ENCODE measurements at regions not wholly inside any gene's neighbourhood (a gene's known extent, or its start where the extent isn't known, plus 50 kb on each side); places are given as distances from the start of the nearest gene placed in this dataset.

- Mint-ChIP-seq H3K4me3 (no peak overlapping the region), H3K27me3 (ENCODE audit: low read depth) (peaks cover 7% of the 10 kb centered on the region)
- intact Hi-C loops (cut with micrococcal nuclease), result no loop called here
These were observed 66.2 kb downstream of the FZD4 start for GRCh38 chr11:86889001-86889341.

DNA sequence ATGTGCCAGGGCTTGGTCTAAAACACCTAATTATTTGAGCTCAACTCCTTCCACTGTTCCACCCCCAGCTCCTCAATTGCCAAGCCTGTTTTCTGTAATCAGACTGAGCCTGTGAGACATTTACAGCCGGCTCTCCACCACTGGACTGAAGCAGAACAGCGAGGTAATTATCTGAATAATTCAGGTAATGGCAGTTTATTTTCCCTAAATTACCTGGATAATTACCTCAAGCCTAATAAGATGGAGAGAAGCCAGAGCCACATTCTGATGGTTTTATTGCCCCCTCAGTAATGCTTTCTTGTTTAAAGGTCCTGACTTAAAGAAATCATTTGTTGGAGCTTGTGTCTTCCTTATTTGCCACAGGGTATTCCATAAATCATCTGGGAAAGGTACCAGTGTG lies 64.2 kb downstream of the FZD4 start:
- H3K27me3 Mint-ChIP-seq (ENCODE audit: low read depth), result peaks cover 5% of the 10 kb centered on the region
- H3K27ac Mint-ChIP-seq, result no peak overlapping the region
- H3K36me3 Mint-ChIP-seq (ENCODE audit: low read depth), result no peaks in the 10 kb centered on the region
- H3K4me3 Mint-ChIP-seq, result no peak overlapping the region
- intact Hi-C loops (cut with micrococcal nuclease), result no loop called here
- DNase-seq, result no peak
- no peaks in the 10 kb centered on the region for H3K9me3 Mint-ChIP-seq
- no peaks in the 10 kb centered on the region for H3K4me1 Mint-ChIP-seq (ENCODE audit: low read depth)
- CTCF ChIA-PET, result no interaction called here

More at GRCh38 chr11:86889001-86889341, 66.2 kb downstream of the FZD4 start:
- Mint-ChIP-seq H3K27ac (no peak overlapping the region), H3K9me3 (no peaks in the 10 kb centered on the region), H3K36me3 (ENCODE audit: low read depth) (no peaks in the 10 kb centered on the region), H3K4me1 (ENCODE audit: low read depth) (no peaks in the 10 kb centered on the region)
- DNase-seq, result no peak
- CTCF ChIA-PET, result no interaction called here

- Mint-ChIP-seq H3K27ac (no peak overlapping the region), H3K9me3 (no peaks in the 10 kb centered on the region), H3K4me1 (ENCODE audit: low read depth) (no peaks in the 10 kb centered on the region), H3K4me3 (no peak overlapping the region), H3K27me3 (ENCODE audit: low read depth) (peaks cover 6% of the 10 kb centered on the region), H3K36me3 (ENCODE audit: low read depth) (no peaks in the 10 kb centered on the region)
- CTCF ChIA-PET, result interaction anchor here (1.3 kb wide), 1 partner anchor 23 kb away, joined by 5 read pairs; no protein-coding TSS in a partner anchor
- intact Hi-C loops (cut with micrococcal nuclease), result no loop called here
- no peak for DNase-seq
These were observed 62.0 kb downstream of the FZD4 start for GRCh38 chr11:86893235-86893634.
